Parathyroid adenoma (tissue), 2 donors: ENCODE measurements at regions not wholly inside any gene's neighbourhood (a gene's known extent, or its start where the extent isn't known, plus 50 kb on each side); places are given as distances from the start of the nearest gene placed in this dataset.
A peak's percentile ranks its signal among the peaks of the same experiment; 100 is the strongest.

ENCODE experiments used
- H2AFZ ChIP-seq: fragments of 300-600 bp; sonication (generic); one replicate; pipeline ENCODE4 v1.7.0; 2017; ENCODE audit warnings: antibody characterized with exemption, mild to moderate bottlenecking
- H3K27ac ChIP-seq: fragments of 300-600 bp; sonication (generic); one replicate; pipeline ENCODE4 v1.7.0; 2017
- H3K27me3 ChIP-seq: fragments of 300-600 bp; sonication (generic); one replicate; pipeline ENCODE4 v1.7.0; 2017; ENCODE audit warnings: low read length; ENCODE audit not compliant: control insufficient read depth, insufficient read depth
- H3K36me3 ChIP-seq: fragments of 300-600 bp; sonication (generic); one replicate; pipeline ENCODE4 v1.7.0; 2017; ENCODE audit warnings: low read length; ENCODE audit not compliant: control insufficient read depth, insufficient read depth
- H3K4me1 ChIP-seq: fragments of 300-600 bp; sonication (generic); one replicate; pipeline ENCODE4 v1.7.0; 2017; ENCODE audit warnings: control low read depth
- H3K4me2 ChIP-seq: fragments of 300-600 bp; sonication (generic); one replicate; pipeline ENCODE4 v1.7.0; 2017; ENCODE audit warnings: low read length
- H3K4me3 ChIP-seq: fragments of 300-600 bp; sonication (generic); one replicate; pipeline ENCODE4 v1.7.0; 2017; ENCODE audit warnings: low read depth, low read length
- H3K79me2 ChIP-seq: fragments of 300-600 bp; sonication (generic); one replicate; pipeline ENCODE4 v1.7.0; 2017; ENCODE audit warnings: control low read depth
- H3K9ac ChIP-seq: fragments of 300-600 bp; sonication (generic); one replicate; pipeline ENCODE4 v1.7.0; 2017; ENCODE audit warnings: mild to moderate bottlenecking
- H3K9me3 ChIP-seq: fragments of 300-600 bp; sonication (generic); one replicate; pipeline ENCODE4 v1.7.0; 2017; ENCODE audit warnings: low read length; ENCODE audit not compliant: control insufficient read depth
- CTCF ChIP-seq: fragments of 300-600 bp; sonication (generic); IDR thresholded peaks from one replicate; pipeline ENCODE4 v1.7.0; 2017; ENCODE audit warnings: antibody characterized with exemption, mild to moderate bottlenecking
- donor health status: primary hyperparathyroidism.

- H3K27ac ChIP-seq = no peak overlapping the region
- no peaks in the 10 kb centered on the region for H3K9me3 ChIP-seq
- no peaks in the 10 kb centered on the region for H3K36me3 ChIP-seq
- no peak overlapping the region for H3K9ac ChIP-seq
- TF ChIP-seq CTCF = no peak
- no peaks in the 10 kb centered on the region for H3K79me2 ChIP-seq
- H3K4me3 ChIP-seq = no peak overlapping the region
- peaks cover 7% of the 10 kb centered on the region for H3K4me1 ChIP-seq
- H3K27me3 ChIP-seq = no peaks in the 10 kb centered on the region
- no peak overlapping the region for H2AFZ ChIP-seq
- H3K4me2 ChIP-seq = no peak overlapping the region
Observed at GRCh38 chr5:67999391-67999790, 216.2 kb upstream of the PIK3R1 start.

- H3K27me3 ChIP-seq = no peaks in the 10 kb centered on the region
- peak overlapping the region; percentile 22 for H3K27ac ChIP-seq
- no peak overlapping the region for H3K4me3 ChIP-seq
- H3K36me3 ChIP-seq = no peaks in the 10 kb centered on the region
- TF ChIP-seq CTCF = no peak
- H3K9me3 ChIP-seq = no peaks in the 10 kb centered on the region
- peak overlapping the region; percentile 17 for H2AFZ ChIP-seq
- no peak overlapping the region for H3K9ac ChIP-seq
- H3K4me2 ChIP-seq = no peak overlapping the region
- H3K4me1 ChIP-seq = peaks cover 7% of the 10 kb centered on the region
- H3K79me2 ChIP-seq = no peaks in the 10 kb centered on the region
Observed at GRCh38 chr5:67998709-67999261, 216.8 kb upstream of the PIK3R1 start.

- no peak overlapping the region for H2AFZ ChIP-seq
- H3K4me3 ChIP-seq = no peak overlapping the region
- H3K4me2 ChIP-seq = no peak overlapping the region
- H3K27me3 ChIP-seq = no peaks in the 10 kb centered on the region
- no peaks in the 10 kb centered on the region for H3K36me3 ChIP-seq
- no peaks in the 10 kb centered on the region for H3K9me3 ChIP-seq
- no peaks in the 10 kb centered on the region for H3K79me2 ChIP-seq
- no peak for TF ChIP-seq CTCF
- H3K27ac ChIP-seq = no peak overlapping the region
- H3K4me1 ChIP-seq = peaks cover 7% of the 10 kb centered on the region
- H3K9ac ChIP-seq = no peak overlapping the region
Observed at GRCh38 chr5:67997892-67998457, 217.6 kb upstream of the PIK3R1 start.

GRCh38 chr5:67997148-67997547 lies 218.4 kb upstream of the PIK3R1 start:
- no peaks in the 10 kb centered on the region for H3K79me2 ChIP-seq
- no peak overlapping the region for H3K27ac ChIP-seq
- H3K36me3 ChIP-seq = no peaks in the 10 kb centered on the region
- no peaks in the 10 kb centered on the region for H3K9me3 ChIP-seq
- no peak overlapping the region for H3K4me3 ChIP-seq
- no peaks in the 10 kb centered on the region for H3K27me3 ChIP-seq
- no peak overlapping the region for H3K9ac ChIP-seq
- H2AFZ ChIP-seq = no peak overlapping the region
- TF ChIP-seq CTCF = no peak
- peaks cover 7% of the 10 kb centered on the region for H3K4me1 ChIP-seq
- H3K4me2 ChIP-seq = no peak overlapping the region

- Histone ChIP-seq H3K9me3 (no peaks in the 10 kb centered on the region), H3K4me1 (peaks cover 7% of the 10 kb centered on the region), H3K27ac (peak overlapping the region; percentile 17), H3K4me3 (no peak overlapping the region), H3K36me3 (no peaks in the 10 kb centered on the region), H3K9ac (no peak overlapping the region), H3K27me3 (no peaks in the 10 kb centered on the region), H2AFZ (peak overlapping the region; percentile 70), H3K79me2 (no peaks in the 10 kb centered on the region), H3K4me2 (no peak overlapping the region)
- TF ChIP-seq CTCF = no peak
Observed at GRCh38 chr5:67996596-67996995, 219.0 kb upstream of the PIK3R1 start.
